ENCODE measurements at regions not wholly inside any gene's neighbourhood (a gene's known extent, or its start where the extent isn't known, plus 50 kb on each side); places are given as distances from the start of the nearest gene placed in this dataset.
A peak's percentile ranks its signal among the peaks of the same experiment; 100 is the strongest.

DNA sequence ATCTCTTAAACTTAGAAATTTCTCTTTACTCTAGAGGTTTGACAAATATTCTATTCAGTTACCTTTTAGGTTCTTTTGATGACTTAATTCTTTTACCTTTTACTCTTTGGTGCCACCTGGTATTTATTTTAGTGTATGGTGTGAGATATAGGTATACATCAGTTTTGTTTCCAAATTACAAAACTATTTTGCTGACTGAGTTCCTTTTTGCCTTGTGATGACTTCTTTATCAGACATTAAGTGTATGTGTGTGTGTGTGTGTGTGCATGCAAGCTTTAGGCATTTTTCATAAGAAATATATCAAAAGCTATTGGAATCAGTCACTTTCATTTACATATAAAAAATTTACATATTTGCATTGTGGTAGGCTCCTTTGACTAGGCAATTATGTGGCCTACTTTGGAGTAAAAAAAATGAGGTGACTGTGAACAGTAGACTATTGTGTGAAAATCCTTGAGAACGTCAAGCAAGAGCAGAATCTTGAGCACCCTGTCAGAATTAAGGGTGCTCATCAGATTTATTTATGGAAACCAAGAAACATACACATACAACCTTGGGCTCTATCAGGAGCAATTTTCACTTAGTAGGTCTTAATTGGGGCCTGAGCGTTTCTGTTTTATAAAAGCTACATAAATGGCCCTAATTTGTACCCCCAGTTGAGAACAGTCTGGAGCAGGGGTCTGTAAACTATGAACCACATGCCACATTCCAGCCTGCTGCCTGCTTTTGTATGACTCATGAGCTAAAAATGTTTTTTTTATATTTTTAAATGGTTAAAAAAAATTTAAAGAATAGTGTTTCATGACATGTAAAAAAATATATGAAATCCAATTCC is 415.9 kb downstream of the SLC4A3 start:
- H3K4me3 ChIP-seq (ENCODE audit: low read depth, low read length), result no peak overlapping the region
- no peak for TF ChIP-seq CTCF (conservative IDR thresholded peaks at IDR 0.05; ENCODE audit: low read depth, low read length)
- no peak for DNase-seq (ENCODE audit: low read depth)

GRCh38 chr2:220043990-220044335 is 416.5 kb downstream of the SLC4A3 start:
- no peak for DNase-seq (ENCODE audit: low read depth)
- no peak overlapping the region for H3K4me3 ChIP-seq (ENCODE audit: low read depth, low read length)
- TF ChIP-seq CTCF (conservative IDR thresholded peaks at IDR 0.05; ENCODE audit: low read depth, low read length), result no peak

DNA sequence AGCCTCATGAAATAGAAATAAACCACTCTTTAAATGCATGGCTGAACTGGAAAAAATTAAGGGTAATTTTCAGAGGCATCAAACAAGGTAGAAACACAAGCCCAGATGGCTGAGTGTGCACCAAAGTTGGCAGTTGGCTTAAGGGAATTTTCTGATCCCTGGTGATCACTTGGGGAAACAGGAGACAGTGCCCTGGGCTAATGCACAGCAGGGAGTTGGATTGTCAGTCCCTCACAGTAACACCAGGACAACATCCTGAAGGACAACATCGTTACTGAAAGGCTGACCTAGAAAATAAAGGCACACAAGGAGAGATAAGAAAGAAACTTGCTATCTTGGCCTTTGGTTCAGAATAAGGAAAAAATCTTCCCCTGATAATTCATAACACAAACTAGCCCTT is 417.0 kb downstream of the SLC4A3 start:
- no peak for TF ChIP-seq CTCF (conservative IDR thresholded peaks at IDR 0.05; ENCODE audit: low read depth, low read length)
- no peak for DNase-seq (ENCODE audit: low read depth)
- H3K4me3 ChIP-seq (ENCODE audit: low read depth, low read length), result no peak overlapping the region

- no peak for DNase-seq (ENCODE audit: low read depth)
- no peak overlapping the region for H3K4me3 ChIP-seq (ENCODE audit: low read depth, low read length)
- no peak for TF ChIP-seq CTCF (conservative IDR thresholded peaks at IDR 0.05; ENCODE audit: low read depth, low read length)
Measured at GRCh38 chr2:220046507-220046906, 419.1 kb downstream of the SLC4A3 start.

GRCh38 chr2:220051716-220052115 is 424.3 kb downstream of the SLC4A3 start:
- DNase-seq (ENCODE audit: low read depth), result no peak
- no peak overlapping the region for H3K4me3 ChIP-seq (ENCODE audit: low read depth, low read length)
- TF ChIP-seq CTCF (conservative IDR thresholded peaks at IDR 0.05; ENCODE audit: low read depth, low read length), result no peak

DNA sequence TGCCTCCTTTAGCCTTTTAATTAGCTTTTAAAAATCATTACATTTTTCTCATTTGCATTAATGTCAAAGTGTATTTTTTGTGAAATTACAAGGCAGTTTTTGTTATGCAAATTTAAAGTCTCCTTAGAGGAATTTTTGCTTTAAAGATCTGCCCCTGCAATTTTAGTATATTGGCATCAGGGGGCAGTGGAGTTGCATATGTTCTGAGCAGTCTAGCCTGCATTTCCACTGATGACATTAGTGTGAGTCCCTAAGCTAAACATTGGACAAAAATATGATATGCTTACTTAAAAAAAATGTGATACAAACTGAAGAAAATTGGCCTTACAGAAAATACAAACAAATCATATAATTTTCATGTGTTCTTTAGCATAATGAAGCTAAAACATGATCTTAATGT is 426.5 kb downstream of the SLC4A3 start:
- TF ChIP-seq CTCF (conservative IDR thresholded peaks at IDR 0.05; ENCODE audit: low read depth, low read length), result peak; percentile 48
- no peak overlapping the region for H3K4me3 ChIP-seq (ENCODE audit: low read depth, low read length)
- DNase-seq (ENCODE audit: low read depth), result no peak

GRCh38 chr2:220057391-220057790 is 430.0 kb downstream of the SLC4A3 start:
- H3K4me3 ChIP-seq (ENCODE audit: low read depth, low read length), result no peak overlapping the region
- no peak for DNase-seq (ENCODE audit: low read depth)
- no peak for TF ChIP-seq CTCF (conservative IDR thresholded peaks at IDR 0.05; ENCODE audit: low read depth, low read length)
